GM12872 (cell line): ENCODE measurements at regions not wholly inside any gene's neighbourhood (a gene's known extent, or its start where the extent isn't known, plus 50 kb on each side); places are given as distances from the start of the nearest gene placed in this dataset.

Source experiments
- CTCF ChIP-seq: IDR thresholded peaks from 3 replicates; pipeline ENCODE4 v1.5.1; 2011; ENCODE audit warnings: low read depth, mild to moderate bottlenecking, low read length, moderate library complexity; ENCODE audit not compliant: insufficient read depth

- no peak for TF ChIP-seq CTCF
Measured at GRCh38 chr6:22845467-22845866, 276.1 kb downstream of the HDGFL1 start.

GRCh38 chr6:22848121-22848520 is 278.8 kb downstream of the HDGFL1 start:
- TF ChIP-seq CTCF: no peak

GRCh38 chr6:22849921-22850320 is 280.6 kb downstream of the HDGFL1 start:
- no peak for TF ChIP-seq CTCF

GRCh38 chr6:22852101-22852500 is 282.7 kb downstream of the HDGFL1 start:
- TF ChIP-seq CTCF: no peak

- TF ChIP-seq CTCF: no peak
Measured at GRCh38 chr6:22873513-22874136, 304.3 kb downstream of the HDGFL1 start.

- no peak for TF ChIP-seq CTCF
Measured at GRCh38 chr6:22875845-22876244, 306.5 kb downstream of the HDGFL1 start.

GRCh38 chr6:22878324-22878701 is 308.9 kb downstream of the HDGFL1 start:
- TF ChIP-seq CTCF: no peak

GRCh38 chr6:22878706-22879105 is 309.3 kb downstream of the HDGFL1 start:
- TF ChIP-seq CTCF: no peak
